HepG2 (cell line): ENCODE measurements at regions not wholly inside any gene's neighbourhood (a gene's known extent, or its start where the extent isn't known, plus 50 kb on each side); places are given as distances from the start of the nearest gene placed in this dataset.

Source experiments
- ARHGAP35 ChIP-seq: sonication (generic); formaldehyde crosslinking; IDR thresholded peaks from 2 replicates; pipeline ENCODE4 v1.9.0; 2022; ENCODE audit warnings: mild to moderate bottlenecking, inconsistent platforms, moderate library complexity, missing genetic modification reagents, borderline replicate concordance
- ELF1 ChIP-seq: sonication (generic); formaldehyde crosslinking; IDR thresholded peaks from 2 replicates; pipeline ENCODE4 v1.4.0; 2020; ENCODE audit warnings: missing genetic modification reagents
- ISL2 ChIP-seq: sonication (generic); formaldehyde crosslinking; IDR thresholded peaks from 2 replicates; pipeline ENCODE4 v1.5.0; 2020; ENCODE audit warnings: missing genetic modification reagents
- ZBTB1 ChIP-seq: sonication (generic); formaldehyde crosslinking; IDR thresholded peaks from 2 replicates; pipeline ENCODE4 v1.4.0; 2020; ENCODE audit warnings: missing genetic modification reagents, borderline replicate concordance
- ZBTB25 ChIP-seq: IDR thresholded peaks from 2 replicates; pipeline ENCODE4 v1.6.1; 2018; ENCODE audit warnings: missing genetic modification reagents
- ZC3H4 ChIP-seq: sonication (generic); formaldehyde crosslinking; IDR thresholded peaks from 2 replicates; pipeline ENCODE4 v1.4.0; 2020; ENCODE audit warnings: missing genetic modification reagents, borderline replicate concordance
- ZNF33A ChIP-seq: sonication (generic); formaldehyde crosslinking; IDR thresholded peaks from 2 replicates; pipeline ENCODE4 v1.5.1; 2020; ENCODE audit warnings: missing genetic modification reagents, mild to moderate bottlenecking, moderate library complexity, borderline replicate concordance
- TF ChIP-seq, protein P1 (sequence below): sonication (generic); formaldehyde crosslinking; IDR thresholded peaks from 2 replicates; pipeline ENCODE4 v1.4.0; 2020; ENCODE audit warnings: mild to moderate bottlenecking, missing genetic modification reagents
- TF ChIP-seq, protein P2 (sequence below): sonication (generic); formaldehyde crosslinking; IDR thresholded peaks from 2 replicates; pipeline ENCODE4 v1.5.1; 2020; ENCODE audit warnings: mild to moderate bottlenecking, missing genetic modification reagents, moderate library complexity
- TF ChIP-seq, protein P3 (sequence below): sonication (generic); IDR thresholded peaks from 2 replicates; pipeline ENCODE4 v1.6.1; 2016; ENCODE audit warnings: low read depth, borderline replicate concordance

DNA sequence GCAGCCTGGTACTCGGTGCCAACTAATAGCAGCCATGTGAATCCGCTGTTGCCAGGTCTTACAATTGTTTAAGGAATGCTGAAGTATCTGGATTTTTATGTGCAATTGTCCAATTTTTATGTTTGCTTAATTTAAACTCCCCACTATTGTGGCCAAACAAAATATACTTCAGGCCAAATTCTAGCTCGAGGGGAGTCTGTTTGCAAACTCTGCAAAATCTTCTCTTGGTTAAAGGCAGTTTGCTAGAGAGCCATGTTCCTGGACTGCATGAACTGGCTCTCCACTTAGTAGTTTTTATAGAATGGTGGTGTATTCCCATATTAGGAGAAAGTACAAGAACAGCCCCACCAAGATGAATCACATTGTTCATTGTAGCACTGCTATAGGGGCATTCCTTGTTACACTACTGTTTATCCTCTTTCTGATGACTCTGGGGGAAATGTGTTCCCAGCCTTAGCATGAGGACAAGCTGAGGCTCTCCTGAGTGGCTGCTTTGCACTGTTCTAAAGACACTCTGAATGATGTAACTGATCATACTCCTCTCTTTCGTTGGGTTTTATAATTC is 178.0 kb upstream of the GLI3 start (continued):
- TF ChIP-seq ZBTB25 (CRISPR knock-in tag) = no peak
- TF ChIP-seq, protein P1, sequence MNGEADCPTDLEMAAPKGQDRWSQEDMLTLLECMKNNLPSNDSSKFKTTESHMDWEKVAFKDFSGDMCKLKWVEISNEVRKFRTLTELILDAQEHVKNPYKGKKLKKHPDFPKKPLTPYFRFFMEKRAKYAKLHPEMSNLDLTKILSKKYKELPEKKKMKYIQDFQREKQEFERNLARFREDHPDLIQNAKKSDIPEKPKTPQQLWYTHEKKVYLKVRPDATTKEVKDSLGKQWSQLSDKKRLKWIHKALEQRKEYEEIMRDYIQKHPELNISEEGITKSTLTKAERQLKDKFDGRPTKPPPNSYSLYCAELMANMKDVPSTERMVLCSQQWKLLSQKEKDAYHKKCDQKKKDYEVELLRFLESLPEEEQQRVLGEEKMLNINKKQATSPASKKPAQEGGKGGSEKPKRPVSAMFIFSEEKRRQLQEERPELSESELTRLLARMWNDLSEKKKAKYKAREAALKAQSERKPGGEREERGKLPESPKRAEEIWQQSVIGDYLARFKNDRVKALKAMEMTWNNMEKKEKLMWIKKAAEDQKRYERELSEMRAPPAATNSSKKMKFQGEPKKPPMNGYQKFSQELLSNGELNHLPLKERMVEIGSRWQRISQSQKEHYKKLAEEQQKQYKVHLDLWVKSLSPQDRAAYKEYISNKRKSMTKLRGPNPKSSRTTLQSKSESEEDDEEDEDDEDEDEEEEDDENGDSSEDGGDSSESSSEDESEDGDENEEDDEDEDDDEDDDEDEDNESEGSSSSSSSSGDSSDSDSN = no peak
- no peak for TF ChIP-seq ZC3H4 (CRISPR knock-in tag)
- TF ChIP-seq ISL2 (CRISPR knock-in tag) = no peak
- no peak for TF ChIP-seq ZBTB1
- no peak for TF ChIP-seq ZNF33A (CRISPR knock-in tag)
- TF ChIP-seq, protein P2, sequence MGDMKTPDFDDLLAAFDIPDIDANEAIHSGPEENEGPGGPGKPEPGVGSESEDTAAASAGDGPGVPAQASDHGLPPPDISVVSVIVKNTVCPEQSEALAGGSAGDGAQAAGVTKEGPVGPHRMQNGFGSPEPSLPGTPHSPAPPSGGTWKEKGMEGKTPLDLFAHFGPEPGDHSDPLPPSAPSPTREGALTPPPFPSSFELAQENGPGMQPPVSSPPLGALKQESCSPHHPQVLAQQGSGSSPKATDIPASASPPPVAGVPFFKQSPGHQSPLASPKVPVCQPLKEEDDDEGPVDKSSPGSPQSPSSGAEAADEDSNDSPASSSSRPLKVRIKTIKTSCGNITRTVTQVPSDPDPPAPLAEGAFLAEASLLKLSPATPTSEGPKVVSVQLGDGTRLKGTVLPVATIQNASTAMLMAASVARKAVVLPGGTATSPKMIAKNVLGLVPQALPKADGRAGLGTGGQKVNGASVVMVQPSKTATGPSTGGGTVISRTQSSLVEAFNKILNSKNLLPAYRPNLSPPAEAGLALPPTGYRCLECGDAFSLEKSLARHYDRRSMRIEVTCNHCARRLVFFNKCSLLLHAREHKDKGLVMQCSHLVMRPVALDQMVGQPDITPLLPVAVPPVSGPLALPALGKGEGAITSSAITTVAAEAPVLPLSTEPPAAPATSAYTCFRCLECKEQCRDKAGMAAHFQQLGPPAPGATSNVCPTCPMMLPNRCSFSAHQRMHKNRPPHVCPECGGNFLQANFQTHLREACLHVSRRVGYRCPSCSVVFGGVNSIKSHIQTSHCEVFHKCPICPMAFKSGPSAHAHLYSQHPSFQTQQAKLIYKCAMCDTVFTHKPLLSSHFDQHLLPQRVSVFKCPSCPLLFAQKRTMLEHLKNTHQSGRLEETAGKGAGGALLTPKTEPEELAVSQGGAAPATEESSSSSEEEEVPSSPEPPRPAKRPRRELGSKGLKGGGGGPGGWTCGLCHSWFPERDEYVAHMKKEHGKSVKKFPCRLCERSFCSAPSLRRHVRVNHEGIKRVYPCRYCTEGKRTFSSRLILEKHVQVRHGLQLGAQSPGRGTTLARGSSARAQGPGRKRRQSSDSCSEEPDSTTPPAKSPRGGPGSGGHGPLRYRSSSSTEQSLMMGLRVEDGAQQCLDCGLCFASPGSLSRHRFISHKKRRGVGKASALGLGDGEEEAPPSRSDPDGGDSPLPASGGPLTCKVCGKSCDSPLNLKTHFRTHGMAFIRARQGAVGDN (CRISPR knock-in tag) = no peak
- TF ChIP-seq ELF1 (CRISPR knock-in tag) = no peak
- no peak for TF ChIP-seq ARHGAP35 (CRISPR knock-in tag)
- TF ChIP-seq, protein P3, sequence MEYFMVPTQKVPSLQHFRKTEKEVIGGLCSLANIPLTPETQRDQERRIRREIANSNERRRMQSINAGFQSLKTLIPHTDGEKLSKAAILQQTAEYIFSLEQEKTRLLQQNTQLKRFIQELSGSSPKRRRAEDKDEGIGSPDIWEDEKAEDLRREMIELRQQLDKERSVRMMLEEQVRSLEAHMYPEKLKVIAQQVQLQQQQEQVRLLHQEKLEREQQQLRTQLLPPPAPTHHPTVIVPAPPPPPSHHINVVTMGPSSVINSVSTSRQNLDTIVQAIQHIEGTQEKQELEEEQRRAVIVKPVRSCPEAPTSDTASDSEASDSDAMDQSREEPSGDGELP = no peak
